HG02623 (cell line): ENCODE measurements at regions not wholly inside any gene's neighbourhood (a gene's known extent, or its start where the extent isn't known, plus 50 kb on each side); places are given as distances from the start of the nearest gene placed in this dataset.

Experiments used
- ATAC-seq: cut with Tn5 transposase; IDR thresholded peaks from one replicate; pipeline ENCODE4 v1.9.1; 2021; ENCODE audit warnings: moderate library complexity; ENCODE audit not compliant: unreplicated experiment

GRCh38 chr9:80191108-80191507 is 619.3 kb downstream of the TLE4 start:
- no peak for ATAC-seq

GRCh38 chr9:80188579-80188978 is 616.8 kb downstream of the TLE4 start:
- ATAC-seq: no peak

GRCh38 chr9:80185112-80185738 is 613.5 kb downstream of the TLE4 start:
- no peak for ATAC-seq

- no peak for ATAC-seq
Measured at GRCh38 chr9:80177949-80178480, 606.2 kb downstream of the TLE4 start.

GRCh38 chr9:80175286-80176150 is 603.8 kb downstream of the TLE4 start:
- ATAC-seq: no peak

- peak; percentile 77 for ATAC-seq
Measured at GRCh38 chr9:80163889-80164288, 592.1 kb downstream of the TLE4 start.

GRCh38 chr9:80158554-80159170 is 586.9 kb downstream of the TLE4 start:
- no peak for ATAC-seq

- no peak for ATAC-seq
Measured at GRCh38 chr9:80158131-80158530, 586.4 kb downstream of the TLE4 start.

- ATAC-seq: no peak
Measured at GRCh38 chr9:80157561-80157983, 585.8 kb downstream of the TLE4 start.

GRCh38 chr9:80156756-80157472 is 585.1 kb downstream of the TLE4 start:
- ATAC-seq: peak; percentile 67

GRCh38 chr9:80156262-80156661 is 584.5 kb downstream of the TLE4 start:
- no peak for ATAC-seq

GRCh38 chr9:80147866-80148265 is 576.1 kb downstream of the TLE4 start:
- ATAC-seq: no peak

GRCh38 chr9:80146466-80146865 is 574.7 kb downstream of the TLE4 start:
- no peak for ATAC-seq

- no peak for ATAC-seq
Measured at GRCh38 chr9:80144856-80145255, 573.1 kb downstream of the TLE4 start.

GRCh38 chr9:80144406-80144805 is 572.6 kb downstream of the TLE4 start:
- no peak for ATAC-seq

GRCh38 chr9:80143899-80144298 is 572.1 kb downstream of the TLE4 start:
- ATAC-seq: no peak

GRCh38 chr9:80134487-80134886 is 562.7 kb downstream of the TLE4 start:
- peak; percentile 94 for ATAC-seq

GRCh38 chr9:80131627-80132026 is 559.9 kb downstream of the TLE4 start:
- no peak for ATAC-seq

- no peak for ATAC-seq
Measured at GRCh38 chr9:80127920-80128319, 556.2 kb downstream of the TLE4 start.

GRCh38 chr9:80125731-80126264 is 554.0 kb downstream of the TLE4 start:
- no peak for ATAC-seq

GRCh38 chr9:80117031-80117430 is 545.3 kb downstream of the TLE4 start:
- no peak for ATAC-seq
